Fibroblast of villous mesenchyme (primary cell): ENCODE measurements at regions not wholly inside any gene's neighbourhood (a gene's known extent, or its start where the extent isn't known, plus 50 kb on each side); places are given as distances from the start of the nearest gene placed in this dataset.

Experiments
- DNase-seq: peaks from one replicate; pipeline ENCODE4 v3.0.0-alpha.2; 2010; ENCODE audit warnings: low read depth
- H3K4me3 ChIP-seq: 2 replicates; pipeline ENCODE4 v1.5.1; 2011; ENCODE audit warnings: low read depth, mild to moderate bottlenecking, low read length
- CTCF ChIP-seq: IDR thresholded peaks from 2 replicates; pipeline ENCODE4 v1.5.1; 2012; ENCODE audit warnings: low read depth, mild to moderate bottlenecking, low read length; ENCODE audit not compliant: insufficient read depth

GRCh38 chr17:5881849-5882248, 188.3 kb upstream of the WSCD1 start:
- TF ChIP-seq CTCF = no peak
- H3K4me3 ChIP-seq = no peak overlapping the region
- no peak for DNase-seq

- DNase-seq = no peak
- no peak overlapping the region for H3K4me3 ChIP-seq
- TF ChIP-seq CTCF = no peak
Measured at GRCh38 chr17:5883775-5884665, 186.2 kb upstream of the WSCD1 start.

GRCh38 chr17:5885336-5885735, 184.8 kb upstream of the WSCD1 start:
- no peak overlapping the region for H3K4me3 ChIP-seq
- DNase-seq = no peak
- no peak for TF ChIP-seq CTCF

- no peak for DNase-seq
- no peak for TF ChIP-seq CTCF
- no peak overlapping the region for H3K4me3 ChIP-seq
Measured at GRCh38 chr17:5888811-5889210, 181.4 kb upstream of the WSCD1 start.

GRCh38 chr17:5892921-5893675, 177.1 kb upstream of the WSCD1 start:
- no peak overlapping the region for H3K4me3 ChIP-seq
- no peak for DNase-seq
- no peak for TF ChIP-seq CTCF

GRCh38 chr17:5893741-5894140, 176.4 kb upstream of the WSCD1 start:
- no peak for TF ChIP-seq CTCF
- no peak overlapping the region for H3K4me3 ChIP-seq
- DNase-seq = no peak
